PC-9 (cell line): ENCODE measurements at regions not wholly inside any gene's neighbourhood (a gene's known extent, or its start where the extent isn't known, plus 50 kb on each side); places are given as distances from the start of the nearest gene placed in this dataset.

Source experiments
- BruUV-seq: library from RNA; stranded (reverse); fragments of 400-500 nt; replicated peaks from 2 replicates; lab custom pipeline; 2021; lab: Mats Ljungman, UMichigan
- CTCF ChIA-PET: fragments of 300-600 bp; sonication (Branson Sonifier 250); formaldehyde crosslinking; loops from one replicate; lab custom pipeline; 2022; ENCODE audit warnings: antibody characterized with exemption; lab: Charles Lee
- POLR2A ChIA-PET: fragments of 300-600 bp; sonication (Branson Sonifier 250); formaldehyde crosslinking; loops from one replicate; lab custom pipeline; 2022; ENCODE audit warnings: antibody characterized with exemption; ENCODE audit not compliant: unreplicated experiment; lab: Charles Lee
- DNase-seq, 2 experiments: peaks; one replicate each; pipeline versions ENCODE4 v3.0.0 to v3.0.0-alpha.2; 2015 to 2022; ENCODE audit warnings: mixed read lengths in 1 of 2
- H2AFZ ChIP-seq: fragments of 200-600 bp; sonication (generic); 2 replicates; pipeline ENCODE4 v1.8.1; 2017; ENCODE audit warnings: antibody characterized with exemption
- H3F3A ChIP-seq: fragments of 200-600 bp; sonication (generic); 2 replicates; pipeline ENCODE4 v1.8.1; 2017; ENCODE audit warnings: antibody characterized with exemption, mild to moderate bottlenecking, low read depth; ENCODE audit not compliant: insufficient read depth
- H3K27ac ChIP-seq: fragments of 200-600 bp; sonication (generic); 2 replicates; pipeline ENCODE4 v1.6.1; 2016; ENCODE audit warnings: mixed run types
- H3K27me3 ChIP-seq: fragments of 200-600 bp; sonication (generic); 2 replicates; pipeline ENCODE4 v1.6.1; 2016; ENCODE audit warnings: low read depth, mixed run types; ENCODE audit not compliant: insufficient read depth
- H3K36me3 ChIP-seq: fragments of 200-600 bp; sonication (generic); 2 replicates; pipeline ENCODE4 v1.6.1; 2016; ENCODE audit warnings: low read depth, mixed run types
- H3K4me1 ChIP-seq: fragments of 200-600 bp; sonication (generic); replicated peaks from 2 replicates; pipeline ENCODE4 v1.6.1; 2016; ENCODE audit warnings: mixed run types; ENCODE audit not compliant: insufficient read depth
- H3K4me2 ChIP-seq: fragments of 200-600 bp; sonication (generic); 2 replicates; pipeline ENCODE4 v1.6.1; 2017; ENCODE audit warnings: mixed run types
- H3K4me3 ChIP-seq: fragments of 200-600 bp; sonication (generic); 2 replicates; pipeline ENCODE4 v1.6.1; 2016; ENCODE audit warnings: mixed run types
- H3K79me2 ChIP-seq: fragments of 200-600 bp; sonication (generic); 2 replicates; pipeline ENCODE4 v1.6.1; 2017; ENCODE audit warnings: low read depth, mixed run types
- H3K9me2 ChIP-seq: fragments of 200-600 bp; sonication (generic); 2 replicates; pipeline ENCODE4 v1.8.1; 2017; ENCODE audit warnings: mild to moderate bottlenecking; ENCODE audit not compliant: insufficient read depth
- H3K9me3 ChIP-seq: fragments of 200-600 bp; sonication (generic); 2 replicates; pipeline ENCODE4 v1.8.1; 2016; ENCODE audit warnings: low read depth; ENCODE audit not compliant: insufficient read depth
- H4K20me1 ChIP-seq: fragments of 200-600 bp; sonication (generic); 2 replicates; pipeline ENCODE4 v1.8.1; 2017; ENCODE audit not compliant: insufficient read depth
- CTCF ChIP-seq: fragments of 200-600 bp; sonication (generic); conservative IDR thresholded peaks from 2 replicates; pipeline ENCODE4 v1.6.1; 2017; ENCODE audit warnings: mixed run types, antibody characterized with exemption, mild to moderate bottlenecking, moderate library complexity
- EZH2 ChIP-seq: fragments of 200-600 bp; sonication (generic); IDR thresholded peaks from 2 replicates; pipeline ENCODE4 v1.8.0; 2017; ENCODE audit warnings: antibody characterized with exemption, low read depth
- intact Hi-C: fragments of 100-400 bp; cut with micrococcal nuclease; formaldehyde crosslinking; loops from one replicate; pipeline ENCODE4 v1.10.0; 2022; ENCODE audit not compliant: unreplicated experiment

- POLR2A ChIA-PET, result no interaction called here
- no TSS peak for BruUV-seq
Measured at GRCh38 chr13:62418376-62418775, 1002.7 kb upstream of the PCDH20 start.

GRCh38 chr13:62407871-62408270 lies 992.2 kb upstream of the PCDH20 start:
- TF ChIP-seq CTCF, result no peak
- TF ChIP-seq EZH2, result no peak
- H3F3A ChIP-seq, result no peaks in the 10 kb centered on the region
- DNase-seq, result no peak
- no TSS peak for BruUV-seq
- CTCF ChIA-PET, result no interaction called here
- H3K27ac ChIP-seq, result no peak overlapping the region
- H2AFZ ChIP-seq, result no peak overlapping the region
- POLR2A ChIA-PET, result no interaction called here
- H3K9me3 ChIP-seq, result no peaks in the 10 kb centered on the region
- no peaks in the 10 kb centered on the region for H4K20me1 ChIP-seq
- no peak overlapping the region for H3K4me3 ChIP-seq
- H3K4me2 ChIP-seq, result no peak overlapping the region
- intact Hi-C loops, result no loop called here
- no peaks in the 10 kb centered on the region for H3K4me1 ChIP-seq
- no peaks in the 10 kb centered on the region for H3K79me2 ChIP-seq
- H3K27me3 ChIP-seq, result no peaks in the 10 kb centered on the region
- no peaks in the 10 kb centered on the region for H3K36me3 ChIP-seq
- no peaks in the 10 kb centered on the region for H3K9me2 ChIP-seq

More at GRCh38 chr13:62418376-62418775, 1002.7 kb upstream of the PCDH20 start:
- CTCF ChIA-PET, result no interaction called here
- Histone ChIP-seq H3K9me2 (no peaks in the 10 kb centered on the region), H3K4me2 (no peak overlapping the region), H3K4me1 (no peaks in the 10 kb centered on the region), H3F3A (no peaks in the 10 kb centered on the region), H3K79me2 (no peaks in the 10 kb centered on the region), H3K36me3 (no peaks in the 10 kb centered on the region), H3K27ac (no peak overlapping the region), H3K9me3 (no peaks in the 10 kb centered on the region), H3K27me3 (no peaks in the 10 kb centered on the region), H3K4me3 (no peak overlapping the region), H2AFZ (no peak overlapping the region), H4K20me1 (no peaks in the 10 kb centered on the region)
- no peak for TF ChIP-seq CTCF
- intact Hi-C loops, result no loop called here
- DNase-seq, result no peak

DNA sequence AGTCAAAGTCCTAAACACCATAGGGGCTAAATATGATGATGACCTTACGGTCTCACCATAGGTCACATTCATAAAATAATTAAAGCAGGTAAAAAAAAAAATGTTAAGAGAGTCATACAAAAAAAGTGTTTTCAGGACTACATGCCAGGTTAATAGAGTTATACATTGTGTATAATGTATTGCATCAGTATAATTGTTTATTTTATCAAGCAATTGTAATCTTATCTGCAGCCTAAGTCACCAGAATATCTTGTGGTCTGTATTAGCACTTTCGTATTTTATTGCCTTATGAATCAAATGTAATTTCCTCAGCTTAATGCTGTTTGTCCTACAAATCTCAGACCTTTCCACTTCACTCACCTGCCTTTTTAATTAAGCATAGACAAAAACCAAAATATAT lies 972.9 kb upstream of the PCDH20 start:
- ChIA-PET CTCF (no interaction called here), POLR2A (no interaction called here)
- H3K27me3 ChIP-seq, result no peaks in the 10 kb centered on the region
- H3K36me3 ChIP-seq, result no peaks in the 10 kb centered on the region
- no peaks in the 10 kb centered on the region for H3F3A ChIP-seq
- intact Hi-C loops, result no loop called here
- H3K79me2 ChIP-seq, result no peaks in the 10 kb centered on the region
- H3K4me1 ChIP-seq, result no peaks in the 10 kb centered on the region
- H3K4me2 ChIP-seq, result no peak overlapping the region
- no peaks in the 10 kb centered on the region for H3K9me3 ChIP-seq
- TF ChIP-seq EZH2, result no peak
- TF ChIP-seq CTCF, result no peak
- H2AFZ ChIP-seq, result no peak overlapping the region
- DNase-seq, result no peak
- no peak overlapping the region for H3K27ac ChIP-seq
- no peaks in the 10 kb centered on the region for H3K9me2 ChIP-seq
- no TSS peak for BruUV-seq
- H4K20me1 ChIP-seq, result no peaks in the 10 kb centered on the region
- H3K4me3 ChIP-seq, result no peak overlapping the region
